SU-DHL-6 (cell line): ENCODE measurements at regions not wholly inside any gene's neighbourhood (a gene's known extent, or its start where the extent isn't known, plus 50 kb on each side); places are given as distances from the start of the nearest gene placed in this dataset.

Source experiments
- CTCF ChIP-seq: fragments of 200-600 bp; sonication (generic); IDR thresholded peaks from one replicate; pipeline ENCODE4 v1.5.1; 2017; ENCODE audit warnings: antibody characterized with exemption, mild to moderate bottlenecking, low read length, moderate library complexity; ENCODE audit not compliant: insufficient read depth, poor library complexity, severe bottlenecking
- EZH2phosphoT487 ChIP-seq: fragments of 200-600 bp; sonication (generic), shearing (Covaris generic); conservative IDR thresholded peaks from 2 replicates; pipeline ENCODE4 v1.6.1; 2018; ENCODE audit warnings: mild to moderate bottlenecking, antibody characterized with exemption, low read length, moderate library complexity, mixed read lengths

- TF ChIP-seq CTCF: no peak
- TF ChIP-seq EZH2phosphoT487: no peak
Measured at GRCh38 chr5:57119031-57119430, 54.8 kb upstream of the GPBP1 start.
